WTC11 (cell line): ENCODE measurements at regions not wholly inside any gene's neighbourhood (a gene's known extent, or its start where the extent isn't known, plus 50 kb on each side); places are given as distances from the start of the nearest gene placed in this dataset.

Experiments used
- ATAC-seq: fragments of 200-7000 bp; cut with Tn5 transposase; 2 replicates; pipeline ENCODE4 v1.10.0; 2021; ENCODE audit warnings: mild to moderate bottlenecking, moderate library complexity
- CTCF ChIA-PET: fragments of 300-600 bp; sonication (Branson Sonifier 250); formaldehyde crosslinking; loops from one replicate; lab custom pipeline; 2021; ENCODE audit warnings: antibody characterized with exemption; lab: Charles Lee
- POLR2A ChIA-PET: fragments of 350-600 bp; sonication (Branson Sonifier 250); formaldehyde crosslinking; loops from one replicate; lab custom pipeline; 2021; ENCODE audit warnings: antibody characterized with exemption; lab: Charles Lee
- DNase-seq: peaks from one replicate; pipeline ENCODE4 v3.0.0; 2021; ENCODE audit warnings: low spot score
- H3K27ac Mint-ChIP-seq: 2 replicates; pipeline ENCODE4 v1.8.0; 2021; ENCODE audit warnings: mixed read lengths
- H3K27me3 Mint-ChIP-seq: 2 replicates; pipeline ENCODE4 v1.8.0; 2021; ENCODE audit warnings: low read depth, mild to moderate bottlenecking, moderate library complexity, mixed read lengths
- H3K36me3 Mint-ChIP-seq: 2 replicates; pipeline ENCODE4 v1.8.0; 2021; ENCODE audit warnings: mixed read lengths
- H3K4me1 Mint-ChIP-seq: 2 replicates; pipeline ENCODE4 v1.8.0; 2022; ENCODE audit warnings: mixed read lengths
- H3K4me3 Mint-ChIP-seq: 2 replicates; pipeline ENCODE4 v1.8.0; 2021; ENCODE audit warnings: mild to moderate bottlenecking, moderate library complexity, mixed read lengths
- H3K9me3 Mint-ChIP-seq: 2 replicates; pipeline ENCODE4 v1.8.0; 2021; ENCODE audit warnings: mixed read lengths
- ATF1 ChIP-seq: sonication (generic); formaldehyde crosslinking; IDR thresholded peaks from 2 replicates; pipeline ENCODE4 v1.8.1; 2023; ENCODE audit warnings: mild to moderate bottlenecking, moderate library complexity, missing genetic modification reagents
- ATF2 ChIP-seq: sonication (generic); formaldehyde crosslinking; IDR thresholded peaks from 2 replicates; pipeline ENCODE4 v1.8.1; 2022; ENCODE audit warnings: low read depth, missing genetic modification reagents, borderline replicate concordance
- CDX4 ChIP-seq: fragments of 250-450 bp; sonication (Bioruptor Pico); IDR thresholded peaks from 2 replicates; pipeline ENCODE4 v1.9.0; 2021; ENCODE audit warnings: moderate library complexity, mild to moderate bottlenecking, inconsistent platforms, borderline replicate concordance
- GTF2I ChIP-seq: fragments of 250-450 bp; sonication (Bioruptor Pico); conservative IDR thresholded peaks from 2 replicates; pipeline ENCODE4 v1.4.0; 2021; ENCODE audit warnings: mild to moderate bottlenecking
- KAT7 ChIP-seq: sonication (generic); formaldehyde crosslinking; IDR thresholded peaks from 2 replicates; pipeline ENCODE4 v1.8.1; 2023; ENCODE audit warnings: missing genetic modification reagents, mild to moderate bottlenecking, borderline replicate concordance
- MXD4 ChIP-seq: fragments of 250-450 bp; sonication (Bioruptor Pico); IDR thresholded peaks from 2 replicates; pipeline ENCODE4 v1.8.0; 2021; ENCODE audit warnings: mild to moderate bottlenecking, moderate library complexity, borderline replicate concordance
- NR2C2 ChIP-seq: sonication (generic); formaldehyde crosslinking; IDR thresholded peaks from 2 replicates; pipeline ENCODE4 v1.8.0; 2022; ENCODE audit warnings: mild to moderate bottlenecking, missing genetic modification reagents
- NR3C1 ChIP-seq: sonication (generic); formaldehyde crosslinking; conservative IDR thresholded peaks from 2 replicates; pipeline ENCODE4 v1.8.1; 2023; ENCODE audit warnings: low read depth, mild to moderate bottlenecking, missing genetic modification reagents
- SMAD4 ChIP-seq: sonication (generic); formaldehyde crosslinking; IDR thresholded peaks from 2 replicates; pipeline ENCODE4 v1.8.0; 2022; ENCODE audit warnings: mild to moderate bottlenecking, missing genetic modification reagents
- TEAD4 ChIP-seq: sonication (generic); formaldehyde crosslinking; IDR thresholded peaks from 2 replicates; pipeline ENCODE4 v1.8.0; 2022; ENCODE audit warnings: mild to moderate bottlenecking, missing genetic modification reagents
- ZNF138 ChIP-seq: sonication (generic); formaldehyde crosslinking; conservative IDR thresholded peaks from 2 replicates; pipeline ENCODE4 v1.8.1; 2022; ENCODE audit warnings: mild to moderate bottlenecking, moderate library complexity, missing genetic modification reagents
- ZNF232 ChIP-seq: sonication (generic); formaldehyde crosslinking; IDR thresholded peaks from 2 replicates; pipeline ENCODE4 v1.8.0; 2022; ENCODE audit warnings: mild to moderate bottlenecking, missing genetic modification reagents
- ZNF317 ChIP-seq: sonication (generic); formaldehyde crosslinking; IDR thresholded peaks from 2 replicates; pipeline ENCODE4 v1.8.1; 2023; ENCODE audit warnings: low read depth, mild to moderate bottlenecking, moderate library complexity, missing genetic modification reagents, borderline replicate concordance
- ZNF425 ChIP-seq: fragments of 250-450 bp; sonication (Bioruptor Pico); conservative IDR thresholded peaks from 2 replicates; pipeline ENCODE4 v1.9.0; 2021; ENCODE audit warnings: mild to moderate bottlenecking
- ZNF671 ChIP-seq: fragments of 250-450 bp; sonication (Bioruptor Pico); IDR thresholded peaks from 2 replicates; pipeline ENCODE4 v1.8.0; 2021; ENCODE audit warnings: mild to moderate bottlenecking
- ZSCAN18 ChIP-seq: fragments of 250-450 bp; sonication (Bioruptor Pico); IDR thresholded peaks from 2 replicates; pipeline ENCODE4 v2.1.2; 2022; ENCODE audit warnings: mild to moderate bottlenecking, moderate library complexity
- TF ChIP-seq, protein P1 (sequence below): sonication (generic); formaldehyde crosslinking; IDR thresholded peaks from 2 replicates; pipeline ENCODE4 v1.8.0; 2023; ENCODE audit warnings: mild to moderate bottlenecking, missing genetic modification reagents
- TF ChIP-seq, protein P2 (sequence below): sonication (generic); formaldehyde crosslinking; IDR thresholded peaks from 2 replicates; pipeline ENCODE4 v1.8.0; 2022; ENCODE audit warnings: mild to moderate bottlenecking, missing genetic modification reagents
- TF ChIP-seq, protein P3 (sequence below): sonication (generic); formaldehyde crosslinking; IDR thresholded peaks from 2 replicates; pipeline ENCODE4 v1.8.0; 2022; ENCODE audit warnings: mild to moderate bottlenecking, missing genetic modification reagents

GRCh38 chr12:115057445-115057844 lies 373.5 kb upstream of the TBX3 start:
- Mint-ChIP-seq H3K36me3 (no peaks in the 10 kb centered on the region), H3K9me3 (peaks cover 3% of the 10 kb centered on the region), H3K27ac (no peak overlapping the region), H3K27me3 (no peaks in the 10 kb centered on the region; the same call in 1 of the 2 replicates), H3K4me3 (no peak overlapping the region), H3K4me1 (peaks cover 42% of the 10 kb centered on the region)
- ChIA-PET POLR2A (no interaction called here), CTCF (no interaction called here)
- no peak for TF ChIP-seq MXD4 (CRISPR knock-in tag)
- TF ChIP-seq, protein P1, sequence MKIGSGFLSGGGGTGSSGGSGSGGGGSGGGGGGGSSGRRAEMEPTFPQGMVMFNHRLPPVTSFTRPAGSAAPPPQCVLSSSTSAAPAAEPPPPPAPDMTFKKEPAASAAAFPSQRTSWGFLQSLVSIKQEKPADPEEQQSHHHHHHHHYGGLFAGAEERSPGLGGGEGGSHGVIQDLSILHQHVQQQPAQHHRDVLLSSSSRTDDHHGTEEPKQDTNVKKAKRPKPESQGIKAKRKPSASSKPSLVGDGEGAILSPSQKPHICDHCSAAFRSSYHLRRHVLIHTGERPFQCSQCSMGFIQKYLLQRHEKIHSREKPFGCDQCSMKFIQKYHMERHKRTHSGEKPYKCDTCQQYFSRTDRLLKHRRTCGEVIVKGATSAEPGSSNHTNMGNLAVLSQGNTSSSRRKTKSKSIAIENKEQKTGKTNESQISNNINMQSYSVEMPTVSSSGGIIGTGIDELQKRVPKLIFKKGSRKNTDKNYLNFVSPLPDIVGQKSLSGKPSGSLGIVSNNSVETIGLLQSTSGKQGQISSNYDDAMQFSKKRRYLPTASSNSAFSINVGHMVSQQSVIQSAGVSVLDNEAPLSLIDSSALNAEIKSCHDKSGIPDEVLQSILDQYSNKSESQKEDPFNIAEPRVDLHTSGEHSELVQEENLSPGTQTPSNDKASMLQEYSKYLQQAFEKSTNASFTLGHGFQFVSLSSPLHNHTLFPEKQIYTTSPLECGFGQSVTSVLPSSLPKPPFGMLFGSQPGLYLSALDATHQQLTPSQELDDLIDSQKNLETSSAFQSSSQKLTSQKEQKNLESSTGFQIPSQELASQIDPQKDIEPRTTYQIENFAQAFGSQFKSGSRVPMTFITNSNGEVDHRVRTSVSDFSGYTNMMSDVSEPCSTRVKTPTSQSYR (CRISPR knock-in tag), result no peak
- TF ChIP-seq ZNF232 (CRISPR knock-in tag), result no peak
- no peak for TF ChIP-seq NR3C1 (CRISPR knock-in tag)
- no peak for TF ChIP-seq SMAD4 (CRISPR knock-in tag)
- no peak for TF ChIP-seq ZSCAN18 (CRISPR knock-in tag)
- TF ChIP-seq GTF2I (CRISPR knock-in tag), result no peak
- no peak for TF ChIP-seq TEAD4
- TF ChIP-seq ZNF671 (CRISPR knock-in tag), result no peak
- no peak for TF ChIP-seq ATF2
- no peak for ATAC-seq
- DNase-seq, result no peak

DNA sequence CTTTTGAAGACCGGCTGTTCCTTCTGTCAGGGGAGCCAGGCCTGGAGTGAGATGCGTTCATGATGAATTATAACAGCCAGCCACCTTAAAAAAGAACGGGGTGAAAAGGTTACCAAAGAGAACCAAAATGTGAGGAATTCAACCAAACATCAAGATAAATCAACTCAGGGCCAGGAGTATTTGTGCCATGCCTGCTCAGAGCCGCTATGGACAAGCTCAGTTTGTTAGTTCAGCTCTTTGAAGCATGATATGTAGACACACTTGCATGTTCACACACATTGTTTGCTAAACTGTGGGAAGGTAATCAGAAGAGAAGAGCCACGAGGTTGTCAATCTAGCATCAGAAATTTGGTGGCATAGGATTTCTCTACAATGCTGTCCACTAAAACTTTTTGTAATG lies 367.4 kb upstream of the TBX3 start:
- H3K9me3 Mint-ChIP-seq, result no peaks in the 10 kb centered on the region
- H3K4me3 Mint-ChIP-seq, result no peak overlapping the region
- H3K27ac Mint-ChIP-seq, result no peak overlapping the region
- peaks cover 33% of the 10 kb centered on the region for H3K4me1 Mint-ChIP-seq
- no peaks in the 10 kb centered on the region for H3K36me3 Mint-ChIP-seq
- ChIA-PET POLR2A (no interaction called here), CTCF (no interaction called here)
- no peak for ATAC-seq
- TF ChIP-seq ZNF138, result no peak
- no peak for TF ChIP-seq ATF1
- TF ChIP-seq ZNF317 (CRISPR knock-in tag), result no peak
- no peak for TF ChIP-seq NR2C2 (CRISPR knock-in tag)
- no peak for DNase-seq
- no peaks in the 10 kb centered on the region for H3K27me3 Mint-ChIP-seq

DNA sequence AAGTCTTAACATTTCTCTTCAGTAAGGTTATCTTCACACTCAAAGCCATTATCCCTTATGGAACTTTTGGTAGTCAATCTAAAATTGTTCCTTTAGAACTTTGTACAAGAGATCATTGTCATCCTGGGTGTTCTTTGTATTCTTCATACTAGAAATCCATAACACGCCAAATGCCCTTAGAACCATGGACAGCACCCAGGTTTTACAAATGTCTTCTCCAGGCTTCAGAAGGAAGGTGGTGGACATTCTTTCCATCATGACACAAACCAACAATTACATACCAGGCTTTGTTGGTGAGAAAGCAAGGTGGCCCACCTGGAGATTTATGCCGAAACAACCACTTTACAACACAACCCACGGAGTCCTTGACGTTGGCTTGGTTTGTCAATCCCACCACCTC lies 365.6 kb upstream of the TBX3 start:
- ATAC-seq (no peak), DNase-seq (no peak)
- Mint-ChIP-seq H3K27ac (no peak overlapping the region), H3K4me1 (peaks cover 29% of the 10 kb centered on the region), H3K4me3 (no peak overlapping the region), H3K36me3 (no peaks in the 10 kb centered on the region), H3K27me3 (no peaks in the 10 kb centered on the region), H3K9me3 (no peaks in the 10 kb centered on the region)
- POLR2A ChIA-PET, result no interaction called here
- CTCF ChIA-PET, result no interaction called here
- TF ChIP-seq ZSCAN18 (CRISPR knock-in tag), result no peak
- TF ChIP-seq KAT7 (CRISPR knock-in tag), result no peak
- TF ChIP-seq ATF1, result no peak
- no peak for TF ChIP-seq ZNF425 (CRISPR knock-in tag)
- no peak for TF ChIP-seq CDX4
- TF ChIP-seq, protein P2, sequence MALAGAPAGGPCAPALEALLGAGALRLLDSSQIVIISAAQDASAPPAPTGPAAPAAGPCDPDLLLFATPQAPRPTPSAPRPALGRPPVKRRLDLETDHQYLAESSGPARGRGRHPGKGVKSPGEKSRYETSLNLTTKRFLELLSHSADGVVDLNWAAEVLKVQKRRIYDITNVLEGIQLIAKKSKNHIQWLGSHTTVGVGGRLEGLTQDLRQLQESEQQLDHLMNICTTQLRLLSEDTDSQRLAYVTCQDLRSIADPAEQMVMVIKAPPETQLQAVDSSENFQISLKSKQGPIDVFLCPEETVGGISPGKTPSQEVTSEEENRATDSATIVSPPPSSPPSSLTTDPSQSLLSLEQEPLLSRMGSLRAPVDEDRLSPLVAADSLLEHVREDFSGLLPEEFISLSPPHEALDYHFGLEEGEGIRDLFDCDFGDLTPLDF (CRISPR knock-in tag), result no peak
- TF ChIP-seq, protein P3, sequence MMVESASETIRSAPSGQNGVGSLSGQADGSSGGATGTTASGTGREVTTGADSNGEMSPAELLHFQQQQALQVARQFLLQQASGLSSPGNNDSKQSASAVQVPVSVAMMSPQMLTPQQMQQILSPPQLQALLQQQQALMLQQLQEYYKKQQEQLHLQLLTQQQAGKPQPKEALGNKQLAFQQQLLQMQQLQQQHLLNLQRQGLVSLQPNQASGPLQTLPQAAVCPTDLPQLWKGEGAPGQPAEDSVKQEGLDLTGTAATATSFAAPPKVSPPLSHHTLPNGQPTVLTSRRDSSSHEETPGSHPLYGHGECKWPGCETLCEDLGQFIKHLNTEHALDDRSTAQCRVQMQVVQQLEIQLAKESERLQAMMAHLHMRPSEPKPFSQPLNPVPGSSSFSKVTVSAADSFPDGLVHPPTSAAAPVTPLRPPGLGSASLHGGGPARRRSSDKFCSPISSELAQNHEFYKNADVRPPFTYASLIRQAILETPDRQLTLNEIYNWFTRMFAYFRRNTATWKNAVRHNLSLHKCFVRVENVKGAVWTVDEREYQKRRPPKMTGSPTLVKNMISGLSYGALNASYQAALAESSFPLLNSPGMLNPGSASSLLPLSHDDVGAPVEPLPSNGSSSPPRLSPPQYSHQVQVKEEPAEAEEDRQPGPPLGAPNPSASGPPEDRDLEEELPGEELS, result no peak
